ENCODE measurements at regions not wholly inside any gene's neighbourhood (a gene's known extent, or its start where the extent isn't known, plus 50 kb on each side); places are given as distances from the start of the nearest gene placed in this dataset.

DNA sequence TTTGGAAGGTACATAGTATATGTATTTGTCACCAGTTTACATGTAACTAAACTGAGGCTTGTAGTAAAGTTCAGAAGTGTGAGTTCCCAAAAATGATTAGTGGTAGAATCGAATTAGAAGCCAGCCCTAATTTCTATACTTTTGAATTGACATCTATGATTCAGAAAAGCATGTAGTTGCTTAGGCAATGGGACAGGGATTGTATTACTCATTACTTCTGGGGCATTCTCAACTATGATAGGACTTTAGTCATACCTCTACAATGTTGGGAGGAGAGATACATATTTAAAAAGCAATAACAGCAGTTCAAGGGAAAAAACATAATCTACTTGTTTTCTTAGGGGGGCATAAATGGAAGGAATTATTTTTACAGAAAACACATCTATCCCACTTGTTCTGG is 277.9 kb upstream of the E2F7 start:
- H3K4me1 ChIP-seq (ENCODE audit: low read depth), result no peaks in the 10 kb centered on the region
- no peaks in the 10 kb centered on the region for H3K9me3 ChIP-seq
- intact Hi-C loops (cut with DNase I, micrococcal nuclease), result no loop called here
- H3K4me3 ChIP-seq, result no peak overlapping the region
- DNase-seq (no peak), ATAC-seq (no peak)
- TF ChIP-seq, protein P1, sequence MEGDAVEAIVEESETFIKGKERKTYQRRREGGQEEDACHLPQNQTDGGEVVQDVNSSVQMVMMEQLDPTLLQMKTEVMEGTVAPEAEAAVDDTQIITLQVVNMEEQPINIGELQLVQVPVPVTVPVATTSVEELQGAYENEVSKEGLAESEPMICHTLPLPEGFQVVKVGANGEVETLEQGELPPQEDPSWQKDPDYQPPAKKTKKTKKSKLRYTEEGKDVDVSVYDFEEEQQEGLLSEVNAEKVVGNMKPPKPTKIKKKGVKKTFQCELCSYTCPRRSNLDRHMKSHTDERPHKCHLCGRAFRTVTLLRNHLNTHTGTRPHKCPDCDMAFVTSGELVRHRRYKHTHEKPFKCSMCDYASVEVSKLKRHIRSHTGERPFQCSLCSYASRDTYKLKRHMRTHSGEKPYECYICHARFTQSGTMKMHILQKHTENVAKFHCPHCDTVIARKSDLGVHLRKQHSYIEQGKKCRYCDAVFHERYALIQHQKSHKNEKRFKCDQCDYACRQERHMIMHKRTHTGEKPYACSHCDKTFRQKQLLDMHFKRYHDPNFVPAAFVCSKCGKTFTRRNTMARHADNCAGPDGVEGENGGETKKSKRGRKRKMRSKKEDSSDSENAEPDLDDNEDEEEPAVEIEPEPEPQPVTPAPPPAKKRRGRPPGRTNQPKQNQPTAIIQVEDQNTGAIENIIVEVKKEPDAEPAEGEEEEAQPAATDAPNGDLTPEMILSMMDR (IDR thresholded peaks at IDR 0.05), result no peak
- H3K36me3 ChIP-seq (ENCODE audit: low read depth), result no peaks in the 10 kb centered on the region

DNA sequence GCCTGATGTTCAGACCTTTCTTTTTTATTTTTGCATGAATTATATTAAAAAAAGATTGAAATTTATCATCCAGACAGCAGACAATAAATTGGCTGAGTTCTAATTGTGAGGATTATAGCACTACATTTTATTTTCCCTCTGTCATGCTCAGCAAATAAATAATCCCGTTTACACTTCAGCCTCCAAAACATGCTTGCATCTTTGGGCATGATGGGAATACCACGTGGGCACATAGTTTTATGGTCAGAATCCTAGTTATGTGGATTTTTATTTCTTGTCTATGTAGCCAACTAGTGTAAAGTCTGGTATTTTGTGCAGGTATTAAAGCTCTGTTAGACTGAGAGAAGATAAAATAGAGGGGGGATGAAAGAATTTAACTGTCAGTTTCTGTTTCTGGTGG is 276.9 kb upstream of the E2F7 start:
- intact Hi-C loops (cut with DNase I, micrococcal nuclease), result no loop called here
- TF ChIP-seq, protein P1 (IDR thresholded peaks at IDR 0.05), result no peak

DNA sequence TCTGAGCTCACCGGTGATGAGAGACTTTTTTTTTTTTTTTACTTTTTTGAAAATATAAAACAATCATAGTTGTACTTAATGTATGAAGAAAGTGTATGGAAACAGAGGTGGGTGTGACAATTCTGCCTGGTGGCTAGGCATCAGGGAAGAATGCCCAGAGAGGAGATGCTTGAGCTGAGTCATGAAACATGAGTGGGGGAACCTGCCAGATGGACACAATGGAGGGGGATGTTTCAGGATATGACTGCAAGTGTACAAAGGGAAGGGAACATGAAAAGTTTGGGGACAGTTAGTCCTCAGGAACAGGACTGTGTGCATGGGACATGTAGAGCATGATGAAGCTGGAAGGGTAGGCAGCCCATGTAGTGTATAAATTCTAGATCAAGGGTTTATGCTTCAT is 274.2 kb upstream of the E2F7 start:
- ATAC-seq, result no peak
- no peak overlapping the region for H3K4me3 ChIP-seq
- TF ChIP-seq, protein P1 (IDR thresholded peaks at IDR 0.05), result no peak
- H3K9me3 ChIP-seq, result no peaks in the 10 kb centered on the region
- no peaks in the 10 kb centered on the region for H3K36me3 ChIP-seq (ENCODE audit: low read depth)
- intact Hi-C loops (cut with DNase I, micrococcal nuclease), result no loop called here
- no peaks in the 10 kb centered on the region for H3K4me1 ChIP-seq (ENCODE audit: low read depth)
- DNase-seq, result no peak

More for the DNA sequence above, 276.9 kb upstream of the E2F7 start:
- DNase-seq (no peak), ATAC-seq (no peak)
- Histone ChIP-seq H3K4me1 (ENCODE audit: low read depth) (no peaks in the 10 kb centered on the region), H3K36me3 (ENCODE audit: low read depth) (no peaks in the 10 kb centered on the region), H3K9me3 (no peaks in the 10 kb centered on the region), H3K4me3 (no peak overlapping the region)

DNA sequence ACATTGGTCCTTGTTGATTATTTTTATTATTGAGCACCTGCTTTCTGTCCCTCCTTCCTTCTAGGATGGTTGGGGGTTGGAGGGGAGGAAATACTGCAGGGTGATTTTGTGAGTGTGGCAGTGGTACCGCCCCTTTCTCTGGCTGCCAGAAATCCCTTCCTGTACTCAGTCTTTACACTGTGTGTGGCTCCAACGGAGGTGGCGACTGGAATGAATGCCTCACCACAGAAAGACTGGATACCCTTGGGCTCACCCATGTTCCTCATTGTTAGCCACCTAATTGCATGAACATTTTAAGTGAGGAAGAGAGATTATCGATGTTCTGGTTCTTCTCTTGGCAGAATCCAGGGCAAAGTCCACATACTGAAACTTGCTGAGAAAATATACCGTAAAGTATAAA is 272.0 kb upstream of the E2F7 start:
- Histone ChIP-seq H3K36me3 (ENCODE audit: low read depth) (no peaks in the 10 kb centered on the region), H3K4me1 (ENCODE audit: low read depth) (no peaks in the 10 kb centered on the region), H3K9me3 (no peaks in the 10 kb centered on the region), H3K4me3 (no peak overlapping the region)
- ATAC-seq (peak; percentile 67), DNase-seq (no peak)
- intact Hi-C loops (cut with DNase I, micrococcal nuclease), result no loop called here
- TF ChIP-seq, protein P1 (IDR thresholded peaks at IDR 0.05), result no peak

DNA sequence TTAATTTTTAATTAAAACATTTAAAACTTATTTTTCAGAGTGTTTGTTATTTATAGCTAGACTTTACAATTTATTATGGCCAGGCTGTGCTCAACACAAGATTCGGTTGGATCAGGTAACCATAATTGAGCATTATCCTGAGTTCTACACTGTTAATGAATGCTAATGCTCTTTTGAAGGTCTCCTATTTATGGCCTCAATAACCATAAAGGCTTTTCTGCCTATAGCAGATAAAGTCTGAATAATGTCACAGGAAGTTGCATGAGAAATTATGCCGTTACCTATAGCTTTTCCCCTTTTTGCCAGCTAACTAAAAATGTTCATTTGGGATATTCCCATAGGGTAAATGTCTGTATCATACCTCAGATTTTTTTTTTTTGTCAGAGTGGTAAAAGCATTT is 269.4 kb upstream of the E2F7 start:
- H3K4me1 ChIP-seq (ENCODE audit: low read depth), result no peaks in the 10 kb centered on the region
- ATAC-seq (no peak), DNase-seq (no peak)
- intact Hi-C loops (cut with DNase I, micrococcal nuclease), result no loop called here
- TF ChIP-seq, protein P1 (IDR thresholded peaks at IDR 0.05), result no peak
- H3K9me3 ChIP-seq, result no peaks in the 10 kb centered on the region
- H3K4me3 ChIP-seq, result no peak overlapping the region
- no peaks in the 10 kb centered on the region for H3K36me3 ChIP-seq (ENCODE audit: low read depth)

DNA sequence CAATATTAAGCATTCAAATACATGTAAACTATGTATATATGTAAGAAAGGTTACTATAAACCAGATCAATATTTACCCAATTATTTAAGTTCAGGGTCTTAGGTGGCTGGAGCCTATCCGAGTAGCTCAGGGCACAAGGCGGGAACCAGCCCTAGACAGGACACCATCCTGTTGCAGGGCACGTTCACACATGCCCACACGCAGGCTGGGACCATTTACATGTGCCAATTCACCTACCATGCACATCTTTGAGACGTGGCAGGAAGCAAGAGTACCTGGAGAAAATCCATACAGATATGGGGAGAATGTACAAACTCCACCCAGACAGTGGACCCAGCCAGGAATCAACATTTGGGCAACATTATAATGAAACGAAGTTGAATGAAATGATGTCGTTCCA is 263.0 kb upstream of the E2F7 start:
- Histone ChIP-seq H3K4me3 (no peak overlapping the region), H3K36me3 (ENCODE audit: low read depth) (no peaks in the 10 kb centered on the region), H3K4me1 (ENCODE audit: low read depth) (peaks cover 7% of the 10 kb centered on the region), H3K9me3 (no peaks in the 10 kb centered on the region)
- intact Hi-C loops (cut with DNase I, micrococcal nuclease), result no loop called here
- ATAC-seq (no peak), DNase-seq (no peak)
- TF ChIP-seq, protein P1 (IDR thresholded peaks at IDR 0.05), result no peak

Data from mucosa of descending colon (tissue), 3 donors.